CD4-positive, alpha-beta T cell treated with Interferon gamma for 1 hour (primary cell): ENCODE measurements at regions not wholly inside any gene's neighbourhood (a gene's known extent, or its start where the extent isn't known, plus 50 kb on each side); places are given as distances from the start of the nearest gene placed in this dataset.
A peak's percentile ranks its signal among the peaks of the same experiment; 100 is the strongest.

Experiments used
- DNase-seq: peaks from one replicate; pipeline ENCODE4 v3.0.0-alpha.2; 2020

DNA sequence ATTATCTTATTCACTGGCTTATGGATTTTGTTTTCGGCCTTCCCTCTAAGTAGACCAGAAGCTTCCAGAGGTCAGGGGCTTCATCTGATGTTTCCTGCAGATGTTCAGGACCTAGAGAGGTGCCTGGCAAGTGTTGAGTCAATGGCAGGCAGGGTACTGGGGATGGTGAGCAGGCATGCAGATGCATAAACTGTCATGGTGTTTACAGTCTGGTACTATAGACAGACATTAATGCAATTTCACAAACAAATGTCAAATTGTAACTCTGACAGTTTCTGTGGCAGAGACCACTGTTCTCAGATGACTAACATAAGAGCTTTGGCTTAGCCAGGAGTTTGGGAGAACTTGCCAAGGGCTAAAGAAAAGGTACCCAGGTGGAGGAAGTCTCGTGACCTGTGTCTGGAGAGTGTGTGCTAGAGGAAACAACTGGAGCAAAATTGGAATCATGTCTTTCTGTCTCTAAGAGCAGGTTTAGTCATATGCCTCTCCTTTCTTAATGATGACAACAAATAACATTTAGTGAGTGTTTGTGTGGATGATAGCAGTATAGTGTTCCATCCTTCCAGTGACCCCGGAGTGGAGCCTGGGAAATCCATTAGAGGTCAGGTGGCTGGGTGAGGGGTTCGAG lies 53.7 kb upstream of the TRAK1 start:
- DNase-seq: no peak

DNA sequence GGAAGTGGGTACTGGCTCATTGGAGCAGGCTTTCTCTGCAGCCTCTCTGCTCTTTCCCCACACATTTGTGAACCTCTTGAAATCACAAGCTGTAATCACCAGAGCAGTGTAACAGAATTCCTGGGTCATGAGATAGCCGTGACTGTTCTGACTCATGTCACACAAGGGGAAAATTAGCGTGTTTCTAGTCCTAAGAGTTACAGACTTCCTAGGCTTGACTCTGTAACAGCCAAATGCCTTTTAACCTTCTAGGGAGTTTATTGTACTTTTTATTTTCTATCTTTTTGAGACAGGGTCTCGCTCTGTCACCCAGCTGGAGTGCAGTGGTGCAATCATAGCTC lies 54.7 kb upstream of the TRAK1 start:
- DNase-seq: no peak

DNA sequence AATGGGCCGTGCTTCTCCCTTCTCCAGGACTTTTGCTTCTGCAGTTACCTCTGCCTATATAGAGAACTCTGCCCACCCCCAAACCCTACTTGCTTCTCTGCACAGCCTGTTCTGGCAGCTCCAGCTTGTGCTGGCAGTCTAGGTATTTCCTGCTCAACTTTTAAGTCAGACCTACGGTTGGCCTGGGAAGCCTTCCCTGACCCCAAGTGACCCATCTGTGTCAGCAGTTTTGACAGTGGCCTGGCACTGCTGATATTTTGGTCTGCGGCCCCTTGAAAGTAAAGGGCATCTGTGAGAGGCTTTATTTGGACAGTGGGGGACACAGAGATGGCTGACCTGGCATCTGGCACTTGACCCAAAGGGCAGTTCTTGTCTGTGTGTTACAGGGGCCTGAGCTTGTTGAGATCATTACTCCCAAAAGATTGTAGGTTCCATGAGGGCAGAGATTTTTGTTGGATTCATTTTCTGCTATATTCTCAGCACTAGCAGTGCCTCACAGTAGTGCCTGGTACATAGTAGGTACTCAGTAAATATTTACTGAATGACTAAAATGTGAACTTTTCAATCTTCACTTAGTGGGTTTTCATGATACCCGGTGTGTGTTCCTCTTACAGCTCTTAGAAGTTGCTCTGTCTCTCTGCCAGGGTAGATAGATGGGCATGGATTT lies 55.2 kb upstream of the TRAK1 start:
- DNase-seq: no peak

DNA sequence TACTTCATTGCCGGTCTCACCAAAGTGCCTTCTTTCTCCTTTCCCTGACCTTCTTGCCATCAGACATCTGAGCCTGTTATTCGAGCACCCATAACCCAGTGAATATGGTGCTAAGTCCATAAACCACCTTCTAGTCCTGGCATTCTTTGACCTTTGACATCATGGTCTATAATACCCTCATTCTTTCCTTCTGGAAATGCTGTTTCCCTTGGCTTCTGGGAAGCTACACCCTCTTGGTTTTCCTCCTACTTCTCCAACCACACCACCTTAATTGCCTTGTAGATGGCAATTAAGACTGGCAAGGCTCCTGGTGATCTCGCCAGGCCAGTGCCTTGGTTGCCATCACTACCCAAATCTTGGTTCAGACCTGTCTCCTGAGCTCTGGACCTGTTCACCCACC lies 56.1 kb upstream of the TRAK1 start:
- no peak for DNase-seq

DNA sequence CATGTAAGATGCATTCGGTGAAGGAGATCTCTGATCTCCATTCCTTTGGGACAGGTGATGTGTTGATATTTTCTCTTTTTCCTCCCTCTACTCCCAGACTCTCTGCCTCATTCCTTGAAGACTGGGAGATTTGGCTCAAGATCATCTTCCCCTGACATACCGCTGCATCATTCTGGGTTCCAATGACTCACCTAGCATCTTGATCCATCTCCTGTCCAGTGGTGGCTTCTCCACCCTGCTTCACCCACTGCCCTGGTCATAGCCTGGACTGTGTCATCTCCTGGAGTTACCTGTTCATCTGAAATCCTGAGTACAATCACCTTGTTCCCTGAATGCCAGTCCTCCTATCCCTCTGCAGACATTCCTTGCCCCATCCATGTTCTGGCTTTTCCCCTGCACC lies 57.4 kb upstream of the TRAK1 start:
- no peak for DNase-seq

DNA sequence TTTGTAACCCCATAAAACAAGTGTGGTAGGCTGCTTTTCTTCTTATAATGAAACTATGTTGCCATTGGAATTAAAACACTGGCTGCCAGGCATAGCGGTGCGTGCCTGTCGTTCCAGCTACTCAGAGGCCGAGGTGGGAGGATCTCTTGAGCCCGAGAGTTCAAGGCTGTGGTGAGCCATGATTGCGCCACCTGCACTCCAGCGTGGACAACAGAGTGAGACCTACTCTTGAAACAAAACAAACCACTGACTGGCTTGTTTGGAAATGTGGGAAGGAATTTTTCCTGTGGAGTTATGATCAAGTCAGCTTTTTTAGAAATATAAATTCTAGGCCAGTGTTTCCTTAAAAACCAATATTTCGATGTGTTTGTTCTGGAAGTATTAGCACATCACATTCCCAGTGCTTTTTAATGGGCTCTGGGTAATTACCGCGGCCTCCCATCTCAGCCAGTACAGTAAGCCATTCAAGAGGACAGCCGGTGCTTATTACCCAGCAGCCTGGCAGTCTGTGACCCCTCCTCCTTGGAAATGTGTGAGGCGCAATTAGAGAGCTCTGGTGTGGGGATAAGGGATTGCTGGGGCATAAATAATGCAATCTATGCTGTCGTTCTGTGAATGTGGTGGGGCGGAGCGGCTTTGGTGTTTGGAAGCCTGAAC lies 58.3 kb upstream of the TRAK1 start:
- DNase-seq: no peak

DNA sequence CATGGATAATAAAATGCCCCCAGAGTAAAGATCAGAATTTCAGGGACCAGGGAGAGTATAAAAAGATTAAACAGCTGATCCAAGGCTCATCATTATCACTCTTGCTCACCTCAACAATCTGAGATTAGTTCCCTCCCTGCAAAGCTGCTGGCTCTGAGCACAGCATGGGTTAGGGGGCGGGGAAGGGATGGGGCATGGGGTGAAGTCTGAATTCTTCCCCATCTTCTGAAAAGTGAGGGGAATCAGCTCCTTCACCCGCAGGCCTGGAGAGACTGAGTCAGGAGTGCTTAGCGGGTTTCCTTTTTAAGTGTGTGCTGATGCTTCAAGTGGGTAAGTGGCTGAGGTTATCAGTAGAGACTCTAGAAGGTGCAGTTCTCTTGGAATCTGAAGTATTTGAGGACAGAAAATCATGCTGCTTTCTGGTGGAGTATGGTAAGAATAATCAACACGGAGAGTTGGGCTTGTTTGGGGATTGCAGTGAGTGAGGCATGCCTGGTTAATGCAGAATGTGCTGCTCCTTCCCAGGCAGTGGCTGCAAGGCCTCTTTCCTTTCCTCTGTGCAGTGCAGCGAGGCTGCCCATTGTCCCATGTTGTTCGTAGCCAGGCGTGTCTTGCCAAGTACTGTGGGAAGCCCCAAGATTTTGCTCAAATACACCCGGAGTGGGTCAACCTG lies 59.2 kb upstream of the TRAK1 start:
- no peak for DNase-seq

DNA sequence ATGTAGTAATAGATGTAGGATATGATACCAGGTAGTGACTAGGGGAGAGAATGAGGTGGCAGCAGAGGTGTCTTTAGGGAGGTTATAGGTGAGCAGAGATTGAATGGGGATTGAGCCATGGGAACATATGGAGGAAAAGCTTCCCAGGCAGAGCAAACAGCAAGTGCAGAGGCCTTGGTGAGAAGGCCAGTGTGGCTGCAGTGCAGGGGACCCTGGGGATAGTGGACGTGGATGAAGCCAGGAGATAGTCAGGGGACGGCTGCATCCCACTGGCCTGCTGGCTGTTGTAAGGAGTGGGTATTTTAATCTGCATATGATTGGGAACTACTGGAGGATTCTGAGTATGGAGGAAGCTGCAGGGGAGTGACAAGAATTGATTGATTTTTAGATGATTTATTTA lies 62.7 kb upstream of the TRAK1 start:
- DNase-seq: no peak

DNA sequence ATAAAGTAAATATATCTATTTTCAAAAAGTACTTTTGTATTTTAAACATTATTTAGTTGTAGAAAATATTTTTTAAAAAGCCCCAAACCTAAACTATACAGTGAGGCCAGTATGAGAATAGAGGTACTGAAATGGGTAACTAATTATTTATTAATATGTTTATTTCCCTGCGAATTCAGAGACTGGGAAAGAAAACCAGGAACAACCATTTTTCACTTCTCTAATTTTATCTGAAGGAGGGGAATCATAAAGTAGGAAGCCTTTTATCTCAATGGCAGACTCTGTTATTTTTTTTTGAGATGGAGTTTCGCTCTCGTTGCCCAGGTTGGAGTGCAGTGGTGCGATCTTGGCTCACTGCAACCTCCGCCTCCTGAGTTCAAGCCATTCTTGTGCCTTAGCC lies 63.6 kb upstream of the TRAK1 start:
- no peak for DNase-seq

DNA sequence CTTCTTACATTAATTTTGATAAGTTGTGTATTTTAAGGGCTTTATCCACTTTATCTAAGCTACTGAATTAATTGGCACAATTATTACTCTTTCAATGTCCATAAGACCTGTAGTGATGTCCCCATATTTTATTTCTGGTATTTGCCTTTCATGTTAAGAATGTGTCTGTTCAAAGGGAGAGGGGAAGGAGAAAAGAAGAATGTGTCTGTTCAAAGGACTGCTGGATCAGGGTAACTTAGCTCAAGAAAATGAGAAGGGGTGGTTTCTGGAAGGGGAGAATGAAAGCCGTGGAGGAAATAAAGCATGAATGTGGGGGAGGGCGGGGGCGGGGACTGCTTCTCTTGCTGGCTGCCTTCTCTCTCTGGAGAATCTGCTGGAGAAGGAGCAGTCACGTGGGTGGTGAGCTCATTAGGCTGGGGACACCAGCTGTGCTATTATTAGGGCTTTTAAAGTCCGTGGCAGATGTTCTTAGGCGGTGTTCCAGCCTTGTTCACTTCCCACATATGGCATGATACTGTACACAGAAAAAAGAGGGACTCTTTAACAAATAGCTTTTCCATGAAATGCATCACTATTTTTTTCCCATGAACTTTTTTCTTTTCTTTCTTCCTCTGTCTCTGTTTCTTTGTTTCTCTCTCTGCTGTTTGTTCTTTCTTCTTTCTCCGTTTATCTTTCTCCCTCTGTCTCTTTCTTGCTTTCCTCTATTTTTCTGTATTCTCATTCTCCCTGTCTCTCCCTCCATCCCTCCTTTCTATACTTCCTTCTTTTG lies 63.7 kb upstream of the ULK4 start:
- DNase-seq: peak; percentile 44

DNA sequence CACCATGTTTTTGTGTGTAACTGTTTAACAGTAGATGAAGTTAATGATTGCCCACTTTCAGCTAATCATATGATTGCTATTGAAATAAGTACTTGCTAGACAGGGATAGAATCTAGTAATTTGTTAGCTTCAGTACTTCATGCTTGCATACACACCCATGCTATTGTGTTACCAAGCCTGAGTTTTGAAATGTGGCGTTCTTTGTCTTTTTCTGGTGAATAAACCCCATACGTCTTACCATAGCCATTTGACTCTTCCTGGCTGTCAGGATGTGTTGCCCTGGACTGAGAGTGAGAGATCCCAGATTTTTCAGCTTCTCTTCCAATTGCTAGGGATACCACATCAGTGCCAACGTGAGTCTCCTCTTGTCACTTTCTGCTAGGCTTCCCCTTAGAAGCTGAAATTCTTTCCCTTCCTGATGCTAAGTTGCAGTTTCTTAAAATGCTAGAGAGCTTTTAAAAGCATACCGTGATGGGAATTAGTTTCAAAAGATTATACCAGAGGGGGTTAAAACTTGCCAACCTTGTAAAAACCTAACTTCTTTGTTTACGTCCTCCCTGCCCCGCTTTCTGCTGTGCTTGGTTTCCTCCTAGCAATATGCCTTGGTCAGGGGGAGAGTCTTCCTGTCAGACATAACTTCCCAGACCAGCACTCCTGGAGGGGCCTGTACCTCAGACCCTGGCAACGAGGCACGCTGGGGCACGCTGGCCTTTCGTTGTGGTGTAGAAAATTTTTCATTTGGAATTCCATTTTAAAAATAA lies 62.9 kb upstream of the ULK4 start:
- no peak for DNase-seq

DNA sequence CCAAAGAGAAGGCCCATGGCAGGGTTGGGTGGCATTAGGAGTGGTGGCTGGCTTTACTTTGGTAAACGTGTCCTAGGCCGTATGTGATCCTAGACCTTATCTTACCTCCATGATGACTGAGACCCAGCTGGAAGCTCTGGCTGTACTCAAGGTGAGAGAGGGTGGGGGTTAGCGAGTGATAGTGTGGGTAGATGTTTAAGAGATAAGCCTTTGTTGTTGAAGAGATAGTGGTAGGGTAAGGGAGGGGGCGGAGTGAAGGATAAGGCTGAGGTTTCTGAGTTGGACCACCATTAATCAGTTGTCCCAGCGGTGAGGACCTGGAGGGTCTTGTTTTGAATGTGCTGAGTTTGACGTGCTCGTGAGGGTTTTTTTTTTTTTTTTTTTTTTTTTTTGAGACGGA lies 61.5 kb upstream of the ULK4 start:
- DNase-seq: no peak

DNA sequence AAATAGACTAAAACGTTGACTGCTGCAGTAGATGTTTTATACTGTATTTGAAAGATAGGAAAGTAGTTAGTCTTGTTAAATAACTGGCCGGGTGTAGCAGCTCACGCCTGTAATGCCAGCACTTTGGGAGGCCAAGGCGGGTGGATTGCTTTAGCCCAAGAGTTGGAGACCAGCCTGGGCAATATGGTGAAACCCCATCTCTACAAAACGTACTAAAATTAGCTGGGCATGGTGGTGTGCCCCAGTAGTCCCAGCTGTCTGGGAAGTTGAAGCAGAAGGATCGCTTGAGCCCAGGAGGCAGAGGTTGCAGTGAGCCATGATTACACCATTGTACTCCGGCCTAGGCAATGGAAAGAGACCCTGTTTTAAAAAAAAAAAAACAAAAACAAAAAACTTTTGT lies 60.5 kb upstream of the ULK4 start:
- DNase-seq: no peak

DNA sequence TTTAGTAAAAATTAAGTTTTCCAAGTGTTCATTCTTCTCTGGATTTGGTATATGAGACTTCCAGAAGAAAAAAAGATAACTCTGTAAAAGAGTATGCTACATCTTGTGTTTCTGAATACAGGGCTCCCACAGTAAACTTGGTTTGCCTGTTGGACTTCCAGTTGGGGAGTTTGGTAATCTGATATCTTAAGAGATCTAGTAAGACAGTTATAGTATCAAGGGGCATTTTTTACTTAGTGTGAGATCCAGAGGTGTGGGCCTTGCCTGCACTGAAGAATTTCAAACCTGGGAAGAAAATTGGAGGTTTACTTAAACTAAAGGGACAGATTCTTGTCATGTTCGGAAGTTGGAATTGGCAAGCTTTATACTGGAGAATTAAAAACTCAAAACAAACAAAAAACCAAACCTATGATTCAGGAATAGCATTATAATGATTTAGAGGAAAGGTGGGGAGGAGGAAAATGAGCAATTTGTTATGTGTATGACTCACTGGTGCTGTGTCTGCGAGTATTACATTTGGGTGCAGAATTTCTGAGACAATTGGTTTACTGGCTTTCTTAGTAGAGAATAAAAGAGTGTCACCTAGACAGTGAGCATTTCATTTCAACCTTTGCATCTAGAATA lies 58.9 kb upstream of the ULK4 start:
- no peak for DNase-seq

DNA sequence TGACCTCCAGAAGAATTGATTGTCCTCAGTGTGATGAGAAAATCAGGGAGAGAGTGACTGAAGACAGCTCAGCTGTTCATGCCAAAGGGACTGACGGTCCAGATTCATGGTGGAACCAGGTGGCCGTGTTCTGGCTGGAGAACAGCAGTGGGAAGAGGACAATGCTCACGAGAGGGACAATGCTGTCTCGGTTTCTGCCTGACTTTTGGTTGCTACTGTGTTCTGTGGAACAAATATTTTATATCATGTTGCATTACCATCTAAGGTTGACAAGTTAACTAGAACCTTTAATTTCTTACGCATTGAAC lies 58.0 kb upstream of the ULK4 start:
- DNase-seq: no peak

DNA sequence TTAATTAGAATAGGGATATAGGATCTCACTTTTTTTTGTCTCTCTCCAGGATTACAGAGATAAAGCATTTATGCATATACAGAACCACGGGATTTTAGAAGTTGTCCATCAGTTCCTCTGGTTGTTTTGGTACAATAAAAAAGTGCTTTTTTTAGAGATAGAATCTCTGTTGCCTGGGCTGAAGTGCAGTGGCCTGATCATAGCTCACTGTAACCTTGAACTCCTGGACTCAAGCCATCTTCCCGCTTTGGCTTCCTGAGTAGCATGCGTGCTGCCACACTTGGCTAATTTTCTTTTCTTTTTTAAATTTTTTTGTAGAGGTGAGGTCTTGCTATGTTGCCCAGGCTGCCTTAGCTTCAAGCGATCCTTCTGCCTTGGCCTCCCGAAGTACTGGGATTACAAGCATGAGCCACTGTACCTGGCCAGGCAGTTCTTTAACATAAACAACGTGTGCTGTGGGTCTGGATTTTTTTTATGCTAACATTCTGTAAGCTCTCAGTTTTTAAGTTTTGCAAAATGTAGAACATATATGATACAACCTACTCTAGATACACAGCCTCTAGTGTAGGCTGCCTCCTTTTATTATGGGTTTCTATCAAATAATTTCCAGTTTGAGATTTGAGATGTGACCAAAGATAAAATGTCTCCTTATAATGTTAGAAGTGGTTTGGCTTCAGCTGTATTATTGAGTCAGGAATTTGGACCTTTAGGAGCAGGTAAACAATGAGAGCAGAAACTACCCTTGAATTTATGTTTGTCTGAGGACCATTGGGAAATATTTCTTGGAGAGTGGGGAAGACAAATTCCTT lies 57.4 kb upstream of the ULK4 start:
- DNase-seq: no peak

DNA sequence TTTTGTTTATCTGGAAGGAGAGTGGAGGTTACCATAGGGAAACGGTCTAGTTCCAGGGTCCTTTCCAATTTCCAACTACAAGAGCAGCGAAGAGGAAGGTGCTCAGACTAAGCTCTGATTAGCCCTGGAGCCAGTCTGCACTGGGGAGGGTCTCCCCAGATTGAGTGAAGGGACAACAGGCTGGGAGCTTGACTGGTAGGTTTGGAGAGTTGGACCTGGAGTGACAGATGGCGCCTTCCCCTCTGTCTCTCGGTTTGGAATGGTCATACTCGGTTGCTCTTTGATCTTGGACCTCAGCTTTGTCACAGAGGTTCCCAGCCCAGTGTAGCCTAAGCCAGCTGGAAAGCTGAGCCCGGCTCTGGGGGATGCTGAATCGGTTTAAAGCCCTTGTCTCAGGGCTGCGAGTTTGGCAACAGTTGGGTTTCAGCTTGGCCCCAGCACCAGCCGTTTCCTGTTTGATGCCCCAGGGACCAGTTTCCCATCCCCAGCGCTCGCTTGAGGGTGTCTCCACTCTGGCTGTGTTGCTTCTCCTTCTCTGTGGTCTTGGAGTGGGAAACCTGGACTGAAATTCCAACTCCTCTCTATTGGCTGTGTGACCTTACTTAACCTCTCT lies 53.1 kb upstream of the ULK4 start:
- DNase-seq: peak; percentile 29

DNA sequence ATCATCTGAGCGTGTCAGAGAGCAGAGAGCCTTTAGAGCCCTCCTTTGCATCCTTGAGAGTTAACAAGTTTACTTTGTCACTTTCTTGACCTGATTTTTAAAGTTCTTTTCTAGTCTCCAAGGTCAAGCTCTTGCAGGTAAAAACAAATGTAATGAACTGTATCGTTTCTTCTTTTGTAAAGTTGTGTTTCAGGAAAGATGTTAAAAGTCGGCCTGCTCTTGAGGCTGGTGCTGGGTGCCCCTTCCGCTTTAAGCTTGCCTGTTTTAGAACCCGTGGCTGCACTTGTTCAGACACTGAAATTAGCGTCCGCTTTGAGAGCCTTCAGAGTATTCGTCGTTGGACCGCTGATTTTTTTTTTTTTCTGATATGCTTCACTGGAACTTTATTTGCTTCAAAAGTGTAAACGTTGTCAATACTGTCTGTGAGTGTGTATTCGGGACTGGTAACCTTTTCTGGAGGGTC lies 52.6 kb upstream of the ULK4 start:
- DNase-seq: peak; percentile 30

DNA sequence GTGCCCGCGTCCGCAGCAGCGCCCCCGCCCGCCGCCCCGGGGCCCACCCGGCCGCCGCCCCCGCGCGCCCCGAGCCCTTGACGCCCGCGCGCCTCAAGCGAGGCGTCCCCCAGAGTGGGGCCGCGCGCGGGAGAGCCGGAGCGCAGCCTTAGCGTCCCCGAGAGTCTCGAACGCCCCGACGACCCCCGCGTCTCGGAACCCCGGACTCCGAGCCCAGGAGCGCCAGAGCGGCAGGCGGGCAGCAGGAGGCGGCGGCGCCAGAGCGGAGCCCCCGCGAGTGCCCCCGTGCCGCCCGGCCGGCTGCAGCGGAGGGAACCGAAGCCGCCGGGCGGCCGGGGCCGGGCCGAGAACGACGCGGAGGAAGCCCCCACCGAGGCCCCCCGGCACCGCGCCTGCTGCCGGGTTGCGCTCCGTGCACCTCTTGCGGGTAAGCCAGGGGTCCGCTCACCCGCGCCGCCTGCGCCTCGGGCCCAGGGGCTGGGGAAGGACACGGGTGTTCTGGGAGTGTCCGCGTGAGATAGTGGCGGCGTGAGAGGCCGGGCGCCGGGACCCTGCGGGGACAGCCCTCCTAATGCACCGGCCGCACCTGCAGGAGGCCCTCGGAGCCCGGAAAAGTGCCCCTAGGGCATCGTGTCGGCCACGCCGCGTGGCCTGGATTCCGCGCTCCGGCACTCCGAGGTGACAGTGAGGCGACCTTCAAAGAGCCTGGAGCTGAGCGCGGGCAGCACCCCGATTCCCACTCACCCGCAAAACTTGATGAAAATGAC lies 52.0 kb upstream of the ULK4 start:
- peak; percentile 28 for DNase-seq
